WERI-Rb-1 (cell line): ENCODE measurements at regions not wholly inside any gene's neighbourhood (a gene's known extent, or its start where the extent isn't known, plus 50 kb on each side); places are given as distances from the start of the nearest gene placed in this dataset.
"Not testable (repeated sequence)": the region's sequence is repeated elsewhere in the genome, so short reads cannot be mapped to it uniquely, and the experiment has no call there.

Source experiments
- DNase-seq: peaks from one replicate; pipeline ENCODE4 v3.0.0-alpha.2; 2020
- H3K27ac ChIP-seq: fragments of 250-450 bp; sonication (Bioruptor Pico); 2 replicates; pipeline ENCODE4 v1.5.1; 2020; ENCODE audit warnings: mild to moderate bottlenecking, moderate library complexity
- H3K27me3 ChIP-seq: fragments of 250-450 bp; sonication (Bioruptor Pico); 2 replicates; pipeline ENCODE4 v1.5.1; 2021; ENCODE audit warnings: mild to moderate bottlenecking, low read depth, moderate library complexity; ENCODE audit not compliant: insufficient read depth, severe bottlenecking
- H3K36me3 ChIP-seq: fragments of 250-450 bp; sonication (Bioruptor Pico); 2 replicates; pipeline ENCODE4 v1.5.1; 2020; ENCODE audit warnings: mild to moderate bottlenecking, moderate library complexity
- H3K4me3 ChIP-seq: 2 replicates; pipeline ENCODE4 v1.5.1; 2011; ENCODE audit warnings: low read depth, mild to moderate bottlenecking, control low read depth, low read length
- H3K9me3 ChIP-seq: fragments of 250-450 bp; sonication (Bioruptor Pico); 2 replicates; pipeline ENCODE4 v1.5.1; 2021; ENCODE audit warnings: mild to moderate bottlenecking, moderate library complexity; ENCODE audit not compliant: severe bottlenecking
- TF ChIP-seq, protein P1 (sequence below): IDR thresholded peaks from 2 replicates; pipeline ENCODE4 v1.5.1; 2011; ENCODE audit warnings: low read depth, mild to moderate bottlenecking, control low read depth, inconsistent platforms, low read length

GRCh38 chr15:20624085-20624484 is 82.5 kb upstream of the GOLGA6L6 start:
- H3K9me3 ChIP-seq, H3K27me3 ChIP-seq, H3K4me3 ChIP-seq, H3K36me3 ChIP-seq, H3K27ac ChIP-seq: not testable (repeated sequence)
- TF ChIP-seq, protein P1, sequence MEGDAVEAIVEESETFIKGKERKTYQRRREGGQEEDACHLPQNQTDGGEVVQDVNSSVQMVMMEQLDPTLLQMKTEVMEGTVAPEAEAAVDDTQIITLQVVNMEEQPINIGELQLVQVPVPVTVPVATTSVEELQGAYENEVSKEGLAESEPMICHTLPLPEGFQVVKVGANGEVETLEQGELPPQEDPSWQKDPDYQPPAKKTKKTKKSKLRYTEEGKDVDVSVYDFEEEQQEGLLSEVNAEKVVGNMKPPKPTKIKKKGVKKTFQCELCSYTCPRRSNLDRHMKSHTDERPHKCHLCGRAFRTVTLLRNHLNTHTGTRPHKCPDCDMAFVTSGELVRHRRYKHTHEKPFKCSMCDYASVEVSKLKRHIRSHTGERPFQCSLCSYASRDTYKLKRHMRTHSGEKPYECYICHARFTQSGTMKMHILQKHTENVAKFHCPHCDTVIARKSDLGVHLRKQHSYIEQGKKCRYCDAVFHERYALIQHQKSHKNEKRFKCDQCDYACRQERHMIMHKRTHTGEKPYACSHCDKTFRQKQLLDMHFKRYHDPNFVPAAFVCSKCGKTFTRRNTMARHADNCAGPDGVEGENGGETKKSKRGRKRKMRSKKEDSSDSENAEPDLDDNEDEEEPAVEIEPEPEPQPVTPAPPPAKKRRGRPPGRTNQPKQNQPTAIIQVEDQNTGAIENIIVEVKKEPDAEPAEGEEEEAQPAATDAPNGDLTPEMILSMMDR, result peak; percentile 15; the same call in 1 of the 2 replicates
- peak; percentile 59 for DNase-seq

GRCh38 chr15:20622117-20622516 is 80.5 kb upstream of the GOLGA6L6 start:
- not testable (repeated sequence) for H3K27me3 ChIP-seq, H3K4me3 ChIP-seq, DNase-seq, H3K9me3 ChIP-seq, H3K27ac ChIP-seq, H3K36me3 ChIP-seq

DNA sequence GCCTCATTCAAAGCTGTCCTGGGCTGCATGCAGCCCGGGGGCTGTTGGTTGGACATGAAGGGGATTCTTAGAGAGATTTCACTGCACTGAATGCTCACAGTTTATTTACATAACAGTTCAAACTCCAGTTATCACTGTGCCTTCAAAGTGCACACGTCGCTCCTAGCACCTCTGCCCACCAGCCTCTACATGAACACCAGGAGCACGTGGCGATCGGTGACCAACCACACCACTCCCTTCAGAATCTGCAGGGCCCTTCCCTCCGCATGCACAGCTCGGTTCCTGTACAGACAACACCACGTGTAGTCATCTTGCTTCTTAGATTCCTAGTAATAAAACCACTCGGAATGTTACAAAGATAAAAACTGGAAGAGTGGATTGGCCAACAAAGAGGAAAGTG is 72.9 kb upstream of the GOLGA6L6 start:
- H3K27me3 ChIP-seq, H3K36me3 ChIP-seq, DNase-seq, H3K27ac ChIP-seq, H3K4me3 ChIP-seq, H3K9me3 ChIP-seq: not testable (repeated sequence)

- not testable (repeated sequence) for H3K36me3 ChIP-seq, H3K27me3 ChIP-seq, H3K27ac ChIP-seq, H3K4me3 ChIP-seq, H3K9me3 ChIP-seq, DNase-seq
Observed at GRCh38 chr15:20612796-20613195, 71.2 kb upstream of the GOLGA6L6 start.

GRCh38 chr15:20612356-20612755 is 70.8 kb upstream of the GOLGA6L6 start:
- H3K4me3 ChIP-seq, DNase-seq: not testable (repeated sequence)

GRCh38 chr15:20611667-20612290 is 70.2 kb upstream of the GOLGA6L6 start:
- H3K27me3 ChIP-seq, H3K9me3 ChIP-seq, H3K27ac ChIP-seq, DNase-seq, H3K36me3 ChIP-seq, H3K4me3 ChIP-seq: not testable (repeated sequence)

More at GRCh38 chr15:20612356-20612755, 70.8 kb upstream of the GOLGA6L6 start:
- H3K27me3 ChIP-seq, H3K27ac ChIP-seq, H3K36me3 ChIP-seq, H3K9me3 ChIP-seq: not testable (repeated sequence)

DNA sequence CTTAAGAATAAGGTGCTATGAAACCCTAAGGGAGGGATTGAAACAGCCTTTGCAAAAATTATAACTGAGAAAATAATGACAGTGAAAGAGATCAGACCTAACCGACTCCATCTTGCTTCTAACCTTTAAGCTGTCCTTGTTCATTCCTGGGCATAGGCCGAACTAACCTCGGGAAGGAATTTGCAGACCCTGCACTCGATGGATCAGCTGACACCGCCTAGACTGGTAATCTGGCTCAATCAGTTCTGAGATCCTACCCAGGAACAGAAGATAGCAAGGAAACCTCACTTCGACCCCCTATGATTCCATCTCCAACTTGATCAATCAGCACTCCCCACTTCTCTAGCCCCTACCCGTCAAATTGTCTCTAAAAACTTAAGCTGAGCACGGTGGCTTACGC is 66.6 kb upstream of the GOLGA6L6 start:
- H3K36me3 ChIP-seq, DNase-seq, H3K9me3 ChIP-seq, H3K27ac ChIP-seq, H3K4me3 ChIP-seq, H3K27me3 ChIP-seq: not testable (repeated sequence)

GRCh38 chr15:20597245-20597644 is 55.6 kb upstream of the GOLGA6L6 start:
- not testable (repeated sequence) for DNase-seq, H3K36me3 ChIP-seq, H3K27me3 ChIP-seq, H3K4me3 ChIP-seq, H3K9me3 ChIP-seq, H3K27ac ChIP-seq

GRCh38 chr15:20594219-20594618 is 52.6 kb upstream of the GOLGA6L6 start:
- not testable (repeated sequence) for H3K4me3 ChIP-seq, H3K27ac ChIP-seq, H3K27me3 ChIP-seq, DNase-seq, H3K9me3 ChIP-seq, H3K36me3 ChIP-seq

GRCh38 chr15:20591936-20592335 is 50.3 kb upstream of the GOLGA6L6 start:
- not testable (repeated sequence) for H3K36me3 ChIP-seq, H3K27me3 ChIP-seq, DNase-seq, H3K9me3 ChIP-seq, H3K27ac ChIP-seq, H3K4me3 ChIP-seq
